HepG2 (cell line): ENCODE measurements at regions not wholly inside any gene's neighbourhood (a gene's known extent, or its start where the extent isn't known, plus 50 kb on each side); places are given as distances from the start of the nearest gene placed in this dataset.

ENCODE experiments used
- ATAC-seq: fragments of 200-7000 bp; cut with Tn5 transposase; 3 replicates; pipeline ENCODE4 v1.9.1; 2020; ENCODE audit warnings: mild to moderate bottlenecking, moderate library complexity
- BruUV-seq: library from RNA; stranded (reverse); fragments of 400-500 nt; replicated peaks from 2 replicates; lab custom pipeline; 2021; lab: Mats Ljungman, UMichigan
- CTCF ChIA-PET: fragments of 300-600 bp; formaldehyde crosslinking; extraction: SDS; loops from one replicate; lab custom pipeline; 2021; ENCODE audit warnings: low total read pairs, inconsistent platforms, low intra/inter-chr PET ratio; lab: Yijun Ruan, JAX
- POLR2A ChIA-PET: fragments of 350-600 bp; sonication (Branson Sonifier 250); formaldehyde crosslinking; loops from one replicate; lab custom pipeline; 2020; ENCODE audit warnings: antibody characterized with exemption, inconsistent platforms; lab: Yijun Ruan, JAX
- DNase-seq: peaks from one replicate; pipeline ENCODE4 v3.0.0-alpha.2; 2015; ENCODE audit warnings: low spot score
- FAIRE-seq: peaks from 3 replicates; lab custom pipeline; 2011; peaks lifted over from hg19 to GRCh38; lab: Jason Lieb, UNC
- H2AFZ ChIP-seq: one replicate; pipeline ENCODE4 v1.6.1; 2011; ENCODE audit warnings: low read length, inconsistent platforms
- H3K27ac ChIP-seq: fragments of 300-600 bp; 3 replicates; pipeline ENCODE4 v1.8.0; 2011; ENCODE audit warnings: mixed run types, mild to moderate bottlenecking, mixed read lengths, low read length, inconsistent platforms; ENCODE audit not compliant: insufficient read depth; ENCODE audit errors: extremely low read length
- H3K27me3 ChIP-seq, 2 experiments: fragments of 200-600 bp in 1 of 2; 2 replicates in 1 of 2; 3 replicates in 1 of 2; pipeline versions ENCODE4 v1.6.0 to v1.8.0; 2011; ENCODE audit warnings: low read length in 2 of 2, mild to moderate bottlenecking in 2 of 2, moderate library complexity in 2 of 2, inconsistent platforms in 1 of 2; ENCODE audit not compliant: insufficient read depth in 2 of 2, control insufficient read depth in 1 of 2
- H3K36me3 ChIP-seq, 2 experiments: fragments of 200-600 bp in 1 of 2; replicated peaks in 1 of 2; 2 replicates in 1 of 2; 3 replicates in 1 of 2; pipeline versions ENCODE4 v1.5.1 to v1.8.0; 2011; ENCODE audit warnings: low read length in 2 of 2, inconsistent platforms in 1 of 2; ENCODE audit not compliant: insufficient read depth in 2 of 2, control insufficient read depth in 1 of 2
- H3K4me1 ChIP-seq: 2 replicates; pipeline ENCODE4 v1.5.1; 2012; ENCODE audit warnings: low read length, inconsistent platforms; ENCODE audit not compliant: insufficient read depth
- H3K4me2 ChIP-seq: 2 replicates; pipeline ENCODE4 v1.6.0; 2011; ENCODE audit warnings: low read depth, low read length, inconsistent platforms
- H3K4me3 ChIP-seq, 3 experiments: fragments of 200-600 bp in 1 of 3; sonication (generic), shearing (Covaris generic) in 1 of 3; replicated peaks in 1 of 3; 2 replicates each; pipeline ENCODE4 v1.5.1; 2011 to 2016; ENCODE audit warnings: low read length in 3 of 3, inconsistent platforms in 2 of 3, low read depth in 2 of 3, mild to moderate bottlenecking in 2 of 3, control low read depth in 1 of 3, mixed read lengths in 1 of 3; ENCODE audit not compliant: insufficient read depth in 1 of 3
- H3K79me2 ChIP-seq: one replicate; pipeline ENCODE4 v1.6.1; 2011; ENCODE audit warnings: low read length, inconsistent platforms; ENCODE audit not compliant: insufficient read depth
- H3K9ac ChIP-seq: 2 replicates; pipeline ENCODE4 v1.6.0; 2011; ENCODE audit warnings: mild to moderate bottlenecking, low read depth, low read length, inconsistent platforms; ENCODE audit not compliant: insufficient read depth
- H3K9me3 ChIP-seq: 2 replicates; pipeline ENCODE4 v1.5.1; 2012; ENCODE audit warnings: mild to moderate bottlenecking, low read length
- H4K20me1 ChIP-seq: 2 replicates; pipeline ENCODE4 v1.6.0; 2011; ENCODE audit warnings: inconsistent platforms, mild to moderate bottlenecking, low read length, moderate library complexity; ENCODE audit not compliant: insufficient read depth
- HCFC1 ChIP-seq: fragments of 150-350 bp; IDR thresholded peaks from 2 replicates; pipeline ENCODE4 v1.6.1; 2014; ENCODE audit warnings: low read depth, low read length
- KLF13 ChIP-seq: sonication (generic); formaldehyde crosslinking; IDR thresholded peaks from 2 replicates; pipeline ENCODE4 v1.4.0; 2020; ENCODE audit warnings: mild to moderate bottlenecking, missing genetic modification reagents
- MAFF ChIP-seq: IDR thresholded peaks from 2 replicates; pipeline ENCODE4 v1.6.1; 2011; ENCODE audit warnings: low read depth, low read length, improper control_type of control experiment
- ZNF558 ChIP-seq: sonication (generic); formaldehyde crosslinking; IDR thresholded peaks from 2 replicates; pipeline ENCODE4 v1.9.0; 2022; ENCODE audit warnings: mild to moderate bottlenecking, missing genetic modification reagents, borderline replicate concordance
- ZNF598 ChIP-seq: sonication (generic); formaldehyde crosslinking; IDR thresholded peaks from 2 replicates; pipeline ENCODE4 v1.5.1; 2020; ENCODE audit warnings: mild to moderate bottlenecking, missing genetic modification reagents, borderline replicate concordance
- ZNF619 ChIP-seq: sonication (generic); formaldehyde crosslinking; IDR thresholded peaks from 2 replicates; pipeline ENCODE4 v1.4.0; 2020; ENCODE audit warnings: mild to moderate bottlenecking, missing genetic modification reagents
- ZNF772 ChIP-seq: sonication (generic); formaldehyde crosslinking; IDR thresholded peaks from 2 replicates; pipeline ENCODE4 v1.5.0; 2020; ENCODE audit warnings: mild to moderate bottlenecking, missing genetic modification reagents
- WGBS: methylation state at CpG from one replicate; pipeline ENCODE4 v1.1.6; 2017; ENCODE audit warnings: low lambda C conversion rate; 5-methylcytosine and 5-hydroxymethylcytosine counted together
- in situ Hi-C: cut with HindIII; loops from 2 replicates; pipeline ENCODE4 v1.10.0; 2017; ENCODE audit warnings: low pct_unique_long_range_greater_than_20kb; ENCODE audit not compliant: extremely low pct_ligation_motif_present
- intact Hi-C: fragments of 100-400 bp; cut with micrococcal nuclease; formaldehyde crosslinking; loops from one replicate; pipeline ENCODE4 v1.10.0; 2022; ENCODE audit not compliant: unreplicated experiment

DNA sequence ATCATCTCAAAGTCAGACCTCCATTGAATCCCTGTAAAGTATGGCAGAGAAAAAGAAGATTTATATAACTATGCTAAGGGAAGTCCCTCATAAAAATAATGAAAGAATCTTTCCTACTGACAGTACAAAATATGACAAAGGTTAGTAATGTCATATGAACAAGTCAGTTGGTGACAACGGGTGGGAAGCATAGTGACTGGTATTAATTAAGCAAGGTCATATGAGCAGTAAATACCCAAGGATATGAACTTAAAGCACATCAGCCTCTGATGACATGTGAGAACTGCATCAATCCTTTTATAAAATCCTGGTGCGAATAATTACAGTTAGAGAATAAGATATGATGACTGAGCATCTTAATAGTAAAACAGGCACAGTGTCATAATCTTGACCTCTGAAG is 364.8 kb upstream of the GALNTL6 start:
- H3K4me2 ChIP-seq, result no peak overlapping the region
- BruUV-seq, result no TSS peak
- FAIRE-seq, result no peak
- 0% methylated on average over 2 of the region's 2 CpGs for WGBS
- no peak for ATAC-seq
- H3K4me3 ChIP-seq, result no peak overlapping the region
- H4K20me1 ChIP-seq, result no peaks in the 10 kb centered on the region
- H3K36me3 ChIP-seq, result no peaks in the 10 kb centered on the region
- ChIA-PET CTCF (no interaction called here), POLR2A (no interaction called here)
- no peaks in the 10 kb centered on the region for H3K79me2 ChIP-seq
- in situ Hi-C loops, result no loop called here
- DNase-seq, result no peak
- no peak overlapping the region for H3K9ac ChIP-seq
- no peak overlapping the region for H2AFZ ChIP-seq
- no peaks in the 10 kb centered on the region for H3K4me1 ChIP-seq
- intact Hi-C loops, result no loop called here
- H3K27me3 ChIP-seq, result no peaks in the 10 kb centered on the region
- TF ChIP-seq ZNF598 (CRISPR knock-in tag) (no peak), ZNF619 (no peak)
- TF ChIP-seq, all 625 proteins: peak for 0
- no peak overlapping the region for H3K27ac ChIP-seq
- no peaks in the 10 kb centered on the region for H3K9me3 ChIP-seq

DNA sequence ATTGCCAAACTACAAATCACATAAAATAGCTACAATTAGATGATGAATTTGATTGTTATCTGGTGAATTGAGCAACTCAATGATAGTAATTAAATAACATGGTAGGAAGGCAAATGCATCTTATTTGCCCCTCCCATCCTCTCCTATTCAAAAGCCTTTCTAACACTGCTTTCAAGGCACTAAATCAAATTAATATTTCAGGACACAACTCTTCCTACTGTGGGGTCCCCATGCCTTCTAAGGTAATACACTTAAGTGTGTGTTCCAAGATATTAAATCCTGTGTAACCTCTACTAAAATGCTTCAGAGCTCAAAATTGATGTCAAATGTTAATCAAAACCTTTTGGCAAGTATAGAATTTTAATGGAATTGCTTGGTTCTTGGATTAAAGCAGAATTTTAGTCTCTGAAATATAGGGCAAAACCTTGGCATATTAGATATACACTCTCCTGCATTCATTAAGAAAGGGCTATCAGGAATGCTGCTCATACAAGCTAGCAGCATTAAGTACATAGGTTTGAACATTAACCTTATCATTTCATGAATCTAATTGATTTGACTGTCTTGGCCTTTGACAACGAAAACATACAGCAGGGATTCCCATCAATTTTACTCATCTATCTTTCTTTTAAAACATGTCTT is 371.8 kb upstream of the GALNTL6 start:
- no peaks in the 10 kb centered on the region for H3K4me1 ChIP-seq
- no peaks in the 10 kb centered on the region for H3K79me2 ChIP-seq
- no peak overlapping the region for H3K4me3 ChIP-seq
- no peaks in the 10 kb centered on the region for H3K9me3 ChIP-seq
- in situ Hi-C loops, result no loop called here
- no peak for ATAC-seq
- ChIA-PET POLR2A (no interaction called here), CTCF (no interaction called here)
- WGBS, result 0% methylated on average over 1 of the region's 1 CpG
- no peak for FAIRE-seq
- TF ChIP-seq ZNF598 (CRISPR knock-in tag), result no peak
- no peak for TF ChIP-seq ZNF558 (CRISPR knock-in tag)
- TF ChIP-seq ZNF772, result no peak
- TF ChIP-seq HCFC1, result no peak
- no peak for TF ChIP-seq MAFF
- no peak for TF ChIP-seq KLF13
- no TSS peak for BruUV-seq
- H3K9ac ChIP-seq, result no peak overlapping the region
- H3K4me2 ChIP-seq, result no peak overlapping the region
- no peak for DNase-seq
- no peak overlapping the region for H3K27ac ChIP-seq
- H2AFZ ChIP-seq, result no peak overlapping the region
- H4K20me1 ChIP-seq, result no peaks in the 10 kb centered on the region
- no peaks in the 10 kb centered on the region; a peak in 1 of 5 replicates for H3K27me3 ChIP-seq
- no peaks in the 10 kb centered on the region for H3K36me3 ChIP-seq
- intact Hi-C loops, result no loop called here
